Stomach (tissue), 8 donors: ENCODE measurements at regions not wholly inside any gene's neighbourhood (a gene's known extent, or its start where the extent isn't known, plus 50 kb on each side); places are given as distances from the start of the nearest gene placed in this dataset.

Experiments
- DNase-seq, 2 donors: peaks; one replicate each; pipeline versions ENCODE4 v3.0.0 to v3.0.0-alpha.2; 2013 to 2019
- H3K27ac ChIP-seq, 5 donors: fragments of 200-600 bp in 4 of 5; sonication (generic) in 4 of 5; one replicate each; pipeline ENCODE4 v1.5.1; 2013 to 2019; ENCODE audit warnings: mild to moderate bottlenecking in 1 of 5, moderate library complexity in 1 of 5
- H3K27me3 ChIP-seq, 3 donors: fragments of 200-600 bp; sonication (generic); one replicate each; pipeline ENCODE4 v1.5.1; 2017 to 2019; ENCODE audit warnings: mixed run types in 1 of 3
- H3K36me3 ChIP-seq, 4 donors: fragments of 200-600 bp; sonication (generic); 1 replicate in 3 of 4; 2 replicates in 1 of 4; pipeline ENCODE4 v1.5.1; 2016 to 2019
- H3K4me1 ChIP-seq, 4 donors: fragments of 200-600 bp; sonication (generic); one replicate each; pipeline ENCODE4 v1.5.1; 2016 to 2019
- H3K4me3 ChIP-seq, 4 donors: fragments of 200-600 bp; sonication (generic) in 3 of 4; one replicate each; pipeline ENCODE4 v1.5.1; 2016 to 2019; ENCODE audit warnings: mild to moderate bottlenecking in 1 of 4
- H3K9me3 ChIP-seq, 4 donors: fragments of 200-600 bp; sonication (generic); one replicate each; pipeline ENCODE4 v1.5.1; 2016 to 2019
- EP300 ChIP-seq: sonication (generic); formaldehyde crosslinking; IDR thresholded peaks from one replicate; pipeline ENCODE4 v1.6.1; 2017; ENCODE audit warnings: antibody characterized with exemption
- POLR2A ChIP-seq, 4 donors: fragments of 450-650 bp; IDR thresholded peaks; one replicate each; pipeline ENCODE4 v1.6.1; 2016; ENCODE audit warnings: antibody characterized with exemption in 4 of 4, control low read depth in 2 of 4, mild to moderate bottlenecking in 1 of 4, moderate library complexity in 1 of 4
- POLR2AphosphoS5 ChIP-seq, 3 donors: sonication (generic); formaldehyde crosslinking; IDR thresholded peaks; one replicate each; pipeline ENCODE4 v1.6.1; 2016; ENCODE audit warnings: antibody characterized with exemption in 3 of 3
- WGBS, 5 donors: extraction: QIAGEN DNeasy Blood & Tissue Kit in 3 of 5; methylation state at CpG; one replicate each; pipeline versions ENCODE4 v1.1.5 to v1.1.7; 2013 to 2018; 5-methylcytosine and 5-hydroxymethylcytosine counted together
- intact Hi-C: fragments of 100-400 bp; cut with DNase I; formaldehyde crosslinking; loops from one replicate; pipeline ENCODE4 v1.15.1; 2023; ENCODE audit warnings: low total_unique reads
- TF ChIP-seq, protein P1 (sequence below), 7 experiments: fragments of 450-650 bp in 4 of 7; fragments of 200-600 bp in 3 of 7; sonication (generic) in 3 of 7; IDR thresholded peaks; one replicate each; pipeline ENCODE4 v1.5.1; 2016 to 2019; ENCODE audit warnings: antibody characterized with exemption in 7 of 7, control low read depth in 2 of 7, mild to moderate bottlenecking in 1 of 7
- donor health status: healthy with polysubstance abuse.
- donor health status: Bipolar disorder and iron deficiency.
- donor health status: healthy.

DNA sequence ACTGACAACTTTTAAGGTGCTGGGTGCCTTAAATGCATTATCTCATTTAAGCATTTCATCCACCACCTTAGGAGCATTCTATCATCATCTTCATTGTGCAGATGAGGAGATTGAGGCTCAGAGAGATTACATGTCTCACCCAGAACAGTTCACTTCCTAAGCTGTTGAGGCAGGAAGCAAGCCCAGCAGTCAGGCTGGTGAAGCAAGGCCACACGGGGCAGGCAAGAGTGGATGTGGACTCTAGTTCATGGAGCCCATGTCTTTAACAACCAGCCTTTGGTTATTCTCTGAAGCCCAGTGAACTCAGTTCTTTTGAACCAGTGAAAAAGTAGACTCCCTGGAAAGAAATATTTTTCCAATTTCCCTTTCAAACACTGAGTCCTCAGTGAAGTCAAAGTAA, 294.8 kb upstream of the MGAT5 start:
- DNase-seq: no peak
- H3K9me3 ChIP-seq: no peaks in the 10 kb centered on the region
- no peaks in the 10 kb centered on the region for H3K36me3 ChIP-seq
- H3K4me1 ChIP-seq: no peaks in the 10 kb centered on the region
- intact Hi-C loops: no loop called here
- TF ChIP-seq, protein P1, sequence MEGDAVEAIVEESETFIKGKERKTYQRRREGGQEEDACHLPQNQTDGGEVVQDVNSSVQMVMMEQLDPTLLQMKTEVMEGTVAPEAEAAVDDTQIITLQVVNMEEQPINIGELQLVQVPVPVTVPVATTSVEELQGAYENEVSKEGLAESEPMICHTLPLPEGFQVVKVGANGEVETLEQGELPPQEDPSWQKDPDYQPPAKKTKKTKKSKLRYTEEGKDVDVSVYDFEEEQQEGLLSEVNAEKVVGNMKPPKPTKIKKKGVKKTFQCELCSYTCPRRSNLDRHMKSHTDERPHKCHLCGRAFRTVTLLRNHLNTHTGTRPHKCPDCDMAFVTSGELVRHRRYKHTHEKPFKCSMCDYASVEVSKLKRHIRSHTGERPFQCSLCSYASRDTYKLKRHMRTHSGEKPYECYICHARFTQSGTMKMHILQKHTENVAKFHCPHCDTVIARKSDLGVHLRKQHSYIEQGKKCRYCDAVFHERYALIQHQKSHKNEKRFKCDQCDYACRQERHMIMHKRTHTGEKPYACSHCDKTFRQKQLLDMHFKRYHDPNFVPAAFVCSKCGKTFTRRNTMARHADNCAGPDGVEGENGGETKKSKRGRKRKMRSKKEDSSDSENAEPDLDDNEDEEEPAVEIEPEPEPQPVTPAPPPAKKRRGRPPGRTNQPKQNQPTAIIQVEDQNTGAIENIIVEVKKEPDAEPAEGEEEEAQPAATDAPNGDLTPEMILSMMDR (IDR thresholded peaks at IDR 0.05): no peak
- TF ChIP-seq POLR2AphosphoS5 (IDR thresholded peaks at IDR 0.05) (no peak), POLR2A (IDR thresholded peaks at IDR 0.05) (no peak), EP300 (no peak)
- H3K4me3 ChIP-seq: no peak overlapping the region
- no peak overlapping the region for H3K27ac ChIP-seq
- no peaks in the 10 kb centered on the region for H3K27me3 ChIP-seq
- 33 to 72% (median 61%) methylated on average over 1 of the region's 1 CpG for WGBS, 5 donors

DNA sequence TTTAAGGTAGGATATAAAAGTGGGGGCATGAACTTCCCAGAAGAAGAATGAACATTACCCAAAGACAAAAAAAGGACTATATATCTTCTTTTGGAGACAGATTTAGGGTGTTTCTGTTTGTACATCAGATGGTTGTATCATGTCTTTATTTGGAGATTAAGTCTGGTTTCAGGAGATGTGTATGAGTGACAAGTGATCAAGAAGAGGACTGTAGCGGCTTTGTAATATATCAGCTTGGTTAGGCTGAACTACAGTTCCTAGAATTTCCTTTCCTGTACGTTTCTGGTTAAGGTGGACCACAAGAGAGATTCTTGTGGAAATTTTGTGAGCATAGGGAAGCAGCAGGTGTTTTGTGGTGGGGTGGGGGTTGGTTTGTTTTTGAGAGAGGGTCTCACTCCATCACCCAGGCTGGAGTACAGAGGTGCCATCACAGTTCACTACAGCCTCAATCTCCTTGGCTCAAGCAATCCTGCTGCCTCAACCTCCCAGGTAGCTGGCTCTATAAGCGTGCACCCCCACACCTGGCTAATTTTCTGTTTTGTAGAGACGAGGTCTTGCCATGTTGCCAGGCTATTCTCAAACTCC, 287.1 kb upstream of the MGAT5 start:
- no peak for DNase-seq
- WGBS, 5 donors: 63 to 78% (median 64%) methylated on average over 4 of the region's 4 CpGs
- no peaks in the 10 kb centered on the region for H3K9me3 ChIP-seq
- H3K4me1 ChIP-seq: no peaks in the 10 kb centered on the region
- no peaks in the 10 kb centered on the region for H3K36me3 ChIP-seq
- H3K27me3 ChIP-seq: no peaks in the 10 kb centered on the region
- intact Hi-C loops: no loop called here
- no peak overlapping the region for H3K27ac ChIP-seq
- TF ChIP-seq, protein P1 (IDR thresholded peaks at IDR 0.05): no peak
- H3K4me3 ChIP-seq: no peak overlapping the region

DNA sequence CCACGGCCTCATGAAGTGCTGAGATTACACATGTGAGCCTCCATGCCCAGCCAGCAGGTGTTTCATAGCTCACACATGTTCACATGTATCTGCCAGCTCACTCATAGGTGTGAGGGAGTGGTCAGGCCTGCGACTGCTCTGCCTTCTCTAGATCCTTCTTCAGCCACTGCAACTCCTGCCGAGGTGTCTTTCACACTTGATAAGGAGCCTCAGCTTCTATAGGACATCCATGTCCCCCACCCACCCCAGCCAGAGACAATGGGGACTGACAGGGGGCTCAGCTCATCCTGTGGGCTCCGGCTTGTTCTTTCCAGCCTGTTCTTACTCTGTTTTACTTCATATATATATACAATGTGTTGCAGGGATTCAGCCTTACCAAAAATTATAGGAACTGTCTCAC, 286.5 kb upstream of the MGAT5 start:
- no peaks in the 10 kb centered on the region for H3K9me3 ChIP-seq
- no peaks in the 10 kb centered on the region for H3K36me3 ChIP-seq
- intact Hi-C loops: no loop called here
- no peak for TF ChIP-seq POLR2AphosphoS5 (IDR thresholded peaks at IDR 0.05)
- no peak for TF ChIP-seq POLR2A (IDR thresholded peaks at IDR 0.05)
- no peak for TF ChIP-seq EP300
- TF ChIP-seq, protein P1 (IDR thresholded peaks at IDR 0.05): no peak
- H3K4me3 ChIP-seq: no peak overlapping the region
- H3K27me3 ChIP-seq: no peaks in the 10 kb centered on the region
- H3K4me1 ChIP-seq: no peaks in the 10 kb centered on the region
- DNase-seq: no peak
- H3K27ac ChIP-seq: no peak overlapping the region
- WGBS, 5 donors: 57 to 74% (median 66%) methylated on average over 4 of the region's 4 CpGs

DNA sequence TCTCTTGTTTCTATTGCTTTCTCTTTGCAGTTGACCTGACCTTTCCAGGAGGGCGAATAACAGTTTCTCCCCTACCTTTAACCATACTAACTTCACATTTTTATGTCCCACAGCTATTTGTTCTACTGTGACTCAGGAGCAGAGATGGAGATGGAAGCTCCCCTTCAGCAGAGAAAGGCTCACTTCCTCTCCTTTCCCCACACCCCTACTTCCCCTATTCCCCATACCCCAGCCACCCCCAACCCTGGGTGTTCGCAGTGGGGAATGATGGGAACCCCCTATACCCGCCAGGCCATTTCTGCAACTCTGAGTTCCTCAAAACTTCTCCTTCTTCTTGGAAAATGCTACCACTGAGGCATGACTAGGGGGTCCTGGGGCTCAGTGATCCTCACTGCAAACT, 285.4 kb upstream of the MGAT5 start:
- Histone ChIP-seq H3K27me3 (no peaks in the 10 kb centered on the region), H3K4me3 (no peak overlapping the region), H3K27ac (no peak overlapping the region), H3K4me1 (no peaks in the 10 kb centered on the region), H3K9me3 (no peaks in the 10 kb centered on the region), H3K36me3 (no peaks in the 10 kb centered on the region)
- DNase-seq: no peak
- TF ChIP-seq EP300: no peak
- TF ChIP-seq, protein P1 (IDR thresholded peaks at IDR 0.05): no peak
- no peak for TF ChIP-seq POLR2A (IDR thresholded peaks at IDR 0.05)
- TF ChIP-seq POLR2AphosphoS5 (IDR thresholded peaks at IDR 0.05): no peak
- intact Hi-C loops: no loop called here
- WGBS, 5 donors: 85 to 91% (median 86%) methylated on average over 3 of the region's 3 CpGs
